ENCODE measurements at regions not wholly inside any gene's neighbourhood (a gene's known extent, or its start where the extent isn't known, plus 50 kb on each side); places are given as distances from the start of the nearest gene placed in this dataset.

GRCh38 chr9:22529426-22530199, 83.0 kb downstream of the DMRTA1 start:
- TF ChIP-seq, protein P1, sequence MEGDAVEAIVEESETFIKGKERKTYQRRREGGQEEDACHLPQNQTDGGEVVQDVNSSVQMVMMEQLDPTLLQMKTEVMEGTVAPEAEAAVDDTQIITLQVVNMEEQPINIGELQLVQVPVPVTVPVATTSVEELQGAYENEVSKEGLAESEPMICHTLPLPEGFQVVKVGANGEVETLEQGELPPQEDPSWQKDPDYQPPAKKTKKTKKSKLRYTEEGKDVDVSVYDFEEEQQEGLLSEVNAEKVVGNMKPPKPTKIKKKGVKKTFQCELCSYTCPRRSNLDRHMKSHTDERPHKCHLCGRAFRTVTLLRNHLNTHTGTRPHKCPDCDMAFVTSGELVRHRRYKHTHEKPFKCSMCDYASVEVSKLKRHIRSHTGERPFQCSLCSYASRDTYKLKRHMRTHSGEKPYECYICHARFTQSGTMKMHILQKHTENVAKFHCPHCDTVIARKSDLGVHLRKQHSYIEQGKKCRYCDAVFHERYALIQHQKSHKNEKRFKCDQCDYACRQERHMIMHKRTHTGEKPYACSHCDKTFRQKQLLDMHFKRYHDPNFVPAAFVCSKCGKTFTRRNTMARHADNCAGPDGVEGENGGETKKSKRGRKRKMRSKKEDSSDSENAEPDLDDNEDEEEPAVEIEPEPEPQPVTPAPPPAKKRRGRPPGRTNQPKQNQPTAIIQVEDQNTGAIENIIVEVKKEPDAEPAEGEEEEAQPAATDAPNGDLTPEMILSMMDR (IDR thresholded peaks at IDR 0.05; ENCODE audit: insufficient read depth, low read depth, low read length): no peak
- POLR2A ChIA-PET: no interaction called here
- DNase-seq (ENCODE audit: low read depth): no peak
- Histone ChIP-seq H3K27me3 (ENCODE audit: control insufficient read depth, insufficient read depth, low read length) (no peaks in the 10 kb centered on the region), H3K36me3 (ENCODE audit: control insufficient read depth, insufficient read depth, low read length) (no peaks in the 10 kb centered on the region), H3K4me3 (ENCODE audit: low read depth, low read length) (no peak overlapping the region)
- CTCF ChIA-PET: no interaction called here

- ChIA-PET POLR2A (no interaction called here), CTCF (interaction anchor here (0.8 to 1.0 kb wide), 2 partner anchors 9 to 90 kb away, joined by 3 to 4 read pairs; no protein-coding TSS in a partner anchor)
- no peaks in the 10 kb centered on the region for H3K36me3 ChIP-seq (ENCODE audit: control insufficient read depth, insufficient read depth, low read length)
- TF ChIP-seq, protein P1 (IDR thresholded peaks at IDR 0.05; ENCODE audit: insufficient read depth, low read depth, low read length): no peak
- no peak for DNase-seq (ENCODE audit: low read depth)
- no peak overlapping the region for H3K4me3 ChIP-seq (ENCODE audit: low read depth, low read length)
- no peaks in the 10 kb centered on the region for H3K27me3 ChIP-seq (ENCODE audit: control insufficient read depth, insufficient read depth, low read length)
Observed at GRCh38 chr9:22535780-22536179, 89.2 kb downstream of the DMRTA1 start.

DNA sequence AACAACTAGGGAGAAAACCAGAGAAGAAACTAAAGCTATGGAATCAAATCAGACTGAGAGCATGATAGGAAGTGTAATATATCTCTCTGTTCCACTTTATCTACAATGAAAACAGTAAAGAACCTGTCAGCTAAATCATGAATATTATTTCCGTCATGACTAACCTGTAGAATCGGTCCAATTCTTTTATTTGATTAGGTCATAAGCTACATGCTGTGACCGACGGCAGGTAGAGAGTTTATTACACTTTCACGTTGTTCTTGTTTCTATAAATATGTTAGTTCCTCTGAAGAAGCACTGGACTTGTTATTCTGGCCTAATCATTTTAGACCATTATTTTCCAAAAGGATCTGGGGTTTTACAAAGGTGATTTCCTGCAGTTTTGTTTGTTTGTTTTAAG, 91.1 kb downstream of the DMRTA1 start:
- no peak for DNase-seq (ENCODE audit: low read depth)
- H3K27me3 ChIP-seq (ENCODE audit: control insufficient read depth, insufficient read depth, low read length): no peaks in the 10 kb centered on the region
- H3K4me3 ChIP-seq (ENCODE audit: low read depth, low read length): no peak overlapping the region
- POLR2A ChIA-PET: no interaction called here
- no peaks in the 10 kb centered on the region for H3K36me3 ChIP-seq (ENCODE audit: control insufficient read depth, insufficient read depth, low read length)
- CTCF ChIA-PET: no interaction called here
- TF ChIP-seq, protein P1 (IDR thresholded peaks at IDR 0.05; ENCODE audit: insufficient read depth, low read depth, low read length): no peak

GRCh38 chr9:22548625-22549024, 102.0 kb downstream of the DMRTA1 start:
- no peaks in the 10 kb centered on the region for H3K36me3 ChIP-seq (ENCODE audit: control insufficient read depth, insufficient read depth, low read length)
- CTCF ChIA-PET: no interaction called here
- POLR2A ChIA-PET: no interaction called here

GRCh38 chr9:22574740-22575139, 128.1 kb downstream of the DMRTA1 start:
- Histone ChIP-seq H3K27me3 (ENCODE audit: control insufficient read depth, insufficient read depth, low read length) (no peaks in the 10 kb centered on the region), H3K36me3 (ENCODE audit: control insufficient read depth, insufficient read depth, low read length) (no peaks in the 10 kb centered on the region), H3K4me3 (ENCODE audit: low read depth, low read length) (no peak overlapping the region)
- CTCF ChIA-PET: no interaction called here
- POLR2A ChIA-PET: no interaction called here
- TF ChIP-seq, protein P1 (IDR thresholded peaks at IDR 0.05; ENCODE audit: insufficient read depth, low read depth, low read length): no peak
- DNase-seq (ENCODE audit: low read depth): no peak

More at GRCh38 chr9:22548625-22549024, 102.0 kb downstream of the DMRTA1 start:
- Histone ChIP-seq H3K27me3 (ENCODE audit: control insufficient read depth, insufficient read depth, low read length) (no peaks in the 10 kb centered on the region), H3K4me3 (ENCODE audit: low read depth, low read length) (no peak overlapping the region)
- TF ChIP-seq, protein P1 (IDR thresholded peaks at IDR 0.05; ENCODE audit: insufficient read depth, low read depth, low read length): no peak
- no peak for DNase-seq (ENCODE audit: low read depth)
